OCI-LY7 (cell line): ENCODE measurements at regions not wholly inside any gene's neighbourhood (a gene's known extent, or its start where the extent isn't known, plus 50 kb on each side); places are given as distances from the start of the nearest gene placed in this dataset.

Source experiments
- BruUV-seq: library from RNA; stranded (reverse); fragments of 400-500 nt; replicated peaks from 2 replicates; lab custom pipeline; 2021; lab: Mats Ljungman, UMichigan
- CTCF ChIA-PET: fragments of 300-600 bp; sonication (Branson Sonifier 250); formaldehyde crosslinking; loops from one replicate; lab custom pipeline; 2022; ENCODE audit warnings: antibody characterized with exemption; ENCODE audit not compliant: unreplicated experiment; lab: Charles Lee
- POLR2A ChIA-PET: fragments of 300-600 bp; sonication (Branson Sonifier 250); formaldehyde crosslinking; loops from one replicate; lab custom pipeline; 2022; ENCODE audit warnings: antibody characterized with exemption; lab: Charles Lee
- DNase-seq: peaks from one replicate; pipeline ENCODE4 v3.0.0-alpha.2; 2015; ENCODE audit warnings: low spot score
- H2AFZ ChIP-seq: fragments of 200-600 bp; sonication (generic), shearing (Covaris generic); 2 replicates; pipeline ENCODE4 v1.6.1; 2014; ENCODE audit warnings: mild to moderate bottlenecking, antibody characterized with exemption, low read length, moderate library complexity
- H3K27ac ChIP-seq: fragments of 200-600 bp; sonication (generic); 2 replicates; pipeline ENCODE4 v1.5.1; 2014; ENCODE audit warnings: mixed run types, low read depth, mild to moderate bottlenecking, moderate library complexity, low read length, inconsistent platforms; ENCODE audit not compliant: poor library complexity, severe bottlenecking
- H3K36me3 ChIP-seq: fragments of 200-600 bp; sonication (generic); 2 replicates; pipeline ENCODE4 v1.6.1; 2014; ENCODE audit warnings: mild to moderate bottlenecking, antibody characterized with exemption, low read length, moderate library complexity, mixed read lengths; ENCODE audit not compliant: insufficient read depth
- H3K4me1 ChIP-seq: fragments of 200-600 bp; sonication (generic); 2 replicates; pipeline ENCODE4 v1.5.1; 2014; ENCODE audit warnings: mild to moderate bottlenecking, low read length; ENCODE audit not compliant: insufficient read depth, poor library complexity, severe bottlenecking
- H3K4me2 ChIP-seq: fragments of 200-600 bp; sonication (generic); 2 replicates; pipeline ENCODE4 v1.6.1; 2014; ENCODE audit warnings: mild to moderate bottlenecking, low read length
- H3K4me3 ChIP-seq: fragments of 200-600 bp; sonication (generic); 2 replicates; pipeline ENCODE4 v1.5.1; 2014; ENCODE audit warnings: mild to moderate bottlenecking, low read depth, low read length; ENCODE audit not compliant: poor library complexity, severe bottlenecking
- H3K79me2 ChIP-seq: fragments of 200-600 bp; sonication (generic); 2 replicates; pipeline ENCODE4 v1.6.1; 2016; ENCODE audit warnings: low read depth, mild to moderate bottlenecking, low read length, moderate library complexity, mixed read lengths; ENCODE audit not compliant: insufficient read depth
- H3K9me2 ChIP-seq: fragments of 200-600 bp; sonication (generic); 2 replicates; pipeline ENCODE4 v1.6.1; 2016; ENCODE audit warnings: mild to moderate bottlenecking, low read length, mixed read lengths; ENCODE audit not compliant: insufficient read depth
- H3K9me3 ChIP-seq: fragments of 200-600 bp; sonication (generic); 2 replicates; pipeline ENCODE4 v1.6.1; 2014; ENCODE audit warnings: mild to moderate bottlenecking, mixed run types, low read length, mixed read lengths
- H4K20me1 ChIP-seq: fragments of 200-600 bp; sonication (generic); 2 replicates; pipeline ENCODE4 v1.6.1; 2014; ENCODE audit warnings: mild to moderate bottlenecking, antibody characterized with exemption, low read length, moderate library complexity, mixed read lengths; ENCODE audit not compliant: insufficient read depth
- CTCF ChIP-seq: fragments of 200-600 bp; sonication (generic); conservative IDR thresholded peaks from 2 replicates; pipeline ENCODE4 v1.5.1; 2014; ENCODE audit warnings: mild to moderate bottlenecking, antibody characterized with exemption, low read length, moderate library complexity, mixed read lengths
- EZH2phosphoT487 ChIP-seq: fragments of 200-600 bp; sonication (generic); IDR thresholded peaks from 2 replicates; pipeline ENCODE4 v1.6.1; 2018; ENCODE audit warnings: low read depth, borderline replicate concordance, mild to moderate bottlenecking, mixed run types, antibody characterized with exemption, low read length, moderate library complexity, mixed read lengths
- intact Hi-C: fragments of 100-400 bp; cut with micrococcal nuclease; formaldehyde crosslinking; loops from one replicate; pipeline ENCODE4 v1.10.0; 2022; ENCODE audit not compliant: unreplicated experiment

GRCh38 chr15:29207027-29207757 lies 62.4 kb downstream of the NSMCE3 start:
- CTCF ChIA-PET = no interaction called here
- no TSS peak for BruUV-seq
- no peaks in the 10 kb centered on the region for H3K79me2 ChIP-seq

GRCh38 chr15:29205186-29205585 lies 64.4 kb downstream of the NSMCE3 start:
- CTCF ChIA-PET = no interaction called here
- H3K9me3 ChIP-seq = no peaks in the 10 kb centered on the region
- intact Hi-C loops = no loop called here

More at GRCh38 chr15:29207027-29207757, 62.4 kb downstream of the NSMCE3 start:
- no peak overlapping the region for H3K4me3 ChIP-seq
- H3K4me2 ChIP-seq = no peak overlapping the region
- H3K9me2 ChIP-seq = no peaks in the 10 kb centered on the region
- no peak for DNase-seq
- H2AFZ ChIP-seq = no peak overlapping the region
- H3K9me3 ChIP-seq = no peaks in the 10 kb centered on the region
- no peaks in the 10 kb centered on the region for H3K4me1 ChIP-seq
- intact Hi-C loops = no loop called here
- no peaks in the 10 kb centered on the region for H4K20me1 ChIP-seq
- H3K27ac ChIP-seq = no peak overlapping the region
- TF ChIP-seq EZH2phosphoT487 (no peak), CTCF (no peak)
- POLR2A ChIA-PET = no interaction called here
- no peaks in the 10 kb centered on the region for H3K36me3 ChIP-seq

More at GRCh38 chr15:29205186-29205585, 64.4 kb downstream of the NSMCE3 start:
- Histone ChIP-seq H3K79me2 (no peaks in the 10 kb centered on the region), H3K36me3 (no peaks in the 10 kb centered on the region), H4K20me1 (no peaks in the 10 kb centered on the region), H3K4me3 (no peak overlapping the region), H3K27ac (no peak overlapping the region), H2AFZ (no peak overlapping the region), H3K9me2 (no peaks in the 10 kb centered on the region), H3K4me1 (no peaks in the 10 kb centered on the region), H3K4me2 (no peak overlapping the region)
- BruUV-seq = no TSS peak
- no peak for DNase-seq
- TF ChIP-seq CTCF (no peak), EZH2phosphoT487 (no peak)
- POLR2A ChIA-PET = interaction anchor here (0.9 kb wide), 1 partner anchor 12 kb away, joined by 3 read pairs; no protein-coding TSS in a partner anchor
